Pancreas (tissue), 10 donors: ENCODE measurements at regions not wholly inside any gene's neighbourhood (a gene's known extent, or its start where the extent isn't known, plus 50 kb on each side); places are given as distances from the start of the nearest gene placed in this dataset.

Experiments used
- ATAC-seq, 4 donors: fragments of 200-7000 bp; cut with Tn5 transposase; one replicate each; pipeline versions ENCODE4 v1.8.0 to v1.9.1; 2020; ENCODE audit warnings: mild to moderate bottlenecking in 4 of 4, moderate library complexity in 4 of 4
- DNase-seq, 6 donors: peaks; one replicate each; pipeline ENCODE4 v3.0.0-alpha.2; 2020
- FAIRE-seq: peaks from 2 replicates; lab custom pipeline; 2012; peaks lifted over from hg19 to GRCh38; lab: Jason Lieb, UNC
- H3K27ac ChIP-seq, 4 donors: fragments of 200-600 bp; sonication (generic); 1 replicate in 3 of 4; 2 replicates in 1 of 4; pipeline versions ENCODE4 v1.5.0 to v1.8.0; 2020
- H3K27me3 ChIP-seq, 4 donors: fragments of 200-600 bp; one replicate each; pipeline ENCODE4 v1.8.0; 2021
- H3K36me3 ChIP-seq, 3 donors: fragments of 200-600 bp; sonication (generic) in 1 of 3; one replicate each; pipeline versions ENCODE4 v1.5.0 to v1.8.0; 2020 to 2021
- H3K4me1 ChIP-seq, 3 donors: fragments of 200-600 bp; one replicate each; pipeline ENCODE4 v1.8.0; 2021
- H3K4me3 ChIP-seq, 4 donors: fragments of 200-600 bp; sonication (generic) in 2 of 4; one replicate each; pipeline versions ENCODE4 v1.5.0 to v1.8.0; 2020 to 2021
- H3K9me3 ChIP-seq, 4 donors: fragments of 200-600 bp; one replicate each; pipeline ENCODE4 v1.8.0; 2021
- WGBS, 2 donors: extraction: QIAGEN DNeasy Blood & Tissue Kit; methylation state at CpG; one replicate each; pipeline ENCODE4 v1.1.7; 2013; 5-methylcytosine and 5-hydroxymethylcytosine counted together
- intact Hi-C, 3 donors: fragments of 100-400 bp; cut with DNase I; formaldehyde crosslinking; loops; one replicate each; pipeline versions ENCODE4 v1.11.1 to v1.14.2; 2022
- TF ChIP-seq, protein P1 (sequence below), 4 donors: fragments of 200-600 bp; sonication (generic) in 3 of 4; IDR thresholded peaks; one replicate each; pipeline versions ENCODE4 v1.5.0 to v1.8.0; 2021; ENCODE audit warnings: antibody characterized with exemption in 4 of 4
- donor health status: healthy with polysubstance abuse.
- donor health status: DM: no; HTN: no; CAD: no; lungs with moderate emphysema.
- donor health status: DM: no; HTN: no; CAD: no.
- donor health status: control.
- donor health status: control.
- donor health status: Bipolar disorder and iron deficiency.
- donor health status: DM: yes; HTN: yes; CAD: no.
- donor health status: DM: no; HTN: no; CAD: no.
- donor health status: DM: no; HTN: no; CAD: no.
- donor health status: DM: yes; HTN: yes; CAD: no.

DNA sequence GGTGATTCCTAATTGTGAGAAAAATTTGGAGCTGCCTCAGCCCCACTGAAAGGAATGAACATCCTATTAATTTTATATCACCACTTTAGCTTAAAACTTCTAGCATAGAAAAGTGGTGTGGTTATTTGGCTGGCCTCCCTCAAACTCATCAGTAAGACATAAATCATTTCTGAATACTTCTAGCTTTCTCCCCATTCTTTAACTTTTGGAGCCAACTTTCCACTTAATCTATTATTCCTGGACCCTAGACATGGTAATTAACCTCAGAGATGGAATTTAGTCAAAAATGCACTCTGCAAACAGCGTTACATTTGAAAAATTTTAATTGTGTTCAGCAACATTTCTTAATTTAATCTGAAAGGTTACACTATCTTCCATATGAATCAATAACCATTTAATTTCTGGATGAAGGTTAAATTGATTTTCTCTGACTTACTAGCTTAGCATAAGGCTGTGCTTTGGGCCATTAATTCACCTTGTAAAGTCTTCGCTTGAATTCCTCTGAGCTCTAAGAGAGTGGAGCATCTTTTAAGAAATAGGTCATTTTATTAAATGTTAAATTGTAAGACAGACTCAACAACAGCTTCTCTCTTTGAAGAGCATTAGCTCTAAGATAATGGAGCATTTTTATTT, 753.6 kb upstream of the STXBP6 start:
- intact Hi-C loops = no loop called here
- no peaks in the 10 kb centered on the region for H3K27me3 ChIP-seq
- ATAC-seq (no peak), FAIRE-seq (no peak), DNase-seq (no peak)
- TF ChIP-seq, protein P1, sequence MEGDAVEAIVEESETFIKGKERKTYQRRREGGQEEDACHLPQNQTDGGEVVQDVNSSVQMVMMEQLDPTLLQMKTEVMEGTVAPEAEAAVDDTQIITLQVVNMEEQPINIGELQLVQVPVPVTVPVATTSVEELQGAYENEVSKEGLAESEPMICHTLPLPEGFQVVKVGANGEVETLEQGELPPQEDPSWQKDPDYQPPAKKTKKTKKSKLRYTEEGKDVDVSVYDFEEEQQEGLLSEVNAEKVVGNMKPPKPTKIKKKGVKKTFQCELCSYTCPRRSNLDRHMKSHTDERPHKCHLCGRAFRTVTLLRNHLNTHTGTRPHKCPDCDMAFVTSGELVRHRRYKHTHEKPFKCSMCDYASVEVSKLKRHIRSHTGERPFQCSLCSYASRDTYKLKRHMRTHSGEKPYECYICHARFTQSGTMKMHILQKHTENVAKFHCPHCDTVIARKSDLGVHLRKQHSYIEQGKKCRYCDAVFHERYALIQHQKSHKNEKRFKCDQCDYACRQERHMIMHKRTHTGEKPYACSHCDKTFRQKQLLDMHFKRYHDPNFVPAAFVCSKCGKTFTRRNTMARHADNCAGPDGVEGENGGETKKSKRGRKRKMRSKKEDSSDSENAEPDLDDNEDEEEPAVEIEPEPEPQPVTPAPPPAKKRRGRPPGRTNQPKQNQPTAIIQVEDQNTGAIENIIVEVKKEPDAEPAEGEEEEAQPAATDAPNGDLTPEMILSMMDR (IDR thresholded peaks at IDR 0.05) = no peak
- H3K9me3 ChIP-seq = no peaks in the 10 kb centered on the region
- 54 to 59% methylated on average over 2 of the region's 2 CpGs for WGBS, 2 donors
- H3K4me1 ChIP-seq = no peaks in the 10 kb centered on the region
- no peak overlapping the region for H3K27ac ChIP-seq
- H3K4me3 ChIP-seq = no peak overlapping the region
- no peaks in the 10 kb centered on the region for H3K36me3 ChIP-seq

DNA sequence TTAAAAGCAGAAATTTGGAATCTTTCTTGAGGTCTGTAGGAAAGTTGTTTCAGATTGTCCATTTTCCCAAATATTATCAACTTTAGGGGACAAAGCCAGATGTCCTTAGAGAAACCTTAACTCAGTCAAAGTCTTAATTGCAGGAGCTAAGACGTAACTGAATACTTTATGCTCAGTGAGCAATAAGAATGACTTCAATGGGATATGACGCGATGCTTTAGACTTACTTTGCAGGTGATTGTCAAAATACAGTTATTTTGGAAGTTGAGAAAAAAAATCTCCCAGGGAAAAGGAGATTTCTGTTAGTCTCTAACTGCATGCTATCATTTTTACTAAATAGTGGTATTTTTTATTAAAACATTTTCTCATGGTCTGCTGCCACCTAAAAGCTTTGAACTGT, 750.9 kb upstream of the STXBP6 start:
- H3K4me3 ChIP-seq = no peak overlapping the region
- intact Hi-C loops = no loop called here
- H3K36me3 ChIP-seq = no peaks in the 10 kb centered on the region
- no peak for ATAC-seq
- no peak overlapping the region for H3K27ac ChIP-seq
- DNase-seq = no peak
- no peaks in the 10 kb centered on the region for H3K27me3 ChIP-seq
- H3K4me1 ChIP-seq = no peaks in the 10 kb centered on the region
- TF ChIP-seq, protein P1 (IDR thresholded peaks at IDR 0.05) = no peak
- FAIRE-seq = no peak
- no peaks in the 10 kb centered on the region for H3K9me3 ChIP-seq
- 64 to 72% methylated on average over 3 of the region's 3 CpGs for WGBS, 2 donors

DNA sequence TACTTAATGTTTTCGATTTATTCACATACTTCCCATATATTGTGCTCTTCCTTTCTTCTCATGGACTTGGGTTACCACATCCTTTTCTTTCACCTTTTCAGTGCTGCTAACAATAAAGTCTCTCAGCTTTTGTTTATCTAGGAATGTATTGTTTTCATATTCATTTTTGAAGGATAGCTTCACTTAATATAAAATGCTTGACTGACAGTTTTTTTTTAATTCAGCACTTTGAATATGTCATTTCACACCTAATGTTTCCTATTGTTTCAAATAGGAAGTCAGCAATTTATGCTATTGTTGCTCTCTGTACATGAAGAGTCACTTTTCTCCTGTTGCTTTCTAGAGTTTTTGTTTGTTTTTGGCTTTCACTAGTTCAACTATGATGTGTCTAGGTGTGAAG, 738.3 kb upstream of the STXBP6 start:
- no peak for ATAC-seq
- FAIRE-seq = no peak
- TF ChIP-seq, protein P1 (IDR thresholded peaks at IDR 0.05) = no peak
- DNase-seq = no peak
- no peaks in the 10 kb centered on the region for H3K4me1 ChIP-seq
- 51 to 82% methylated on average over 1 of the region's 1 CpG for WGBS, 2 donors
- H3K36me3 ChIP-seq = no peaks in the 10 kb centered on the region
- intact Hi-C loops = no loop called here
- H3K27ac ChIP-seq = no peak overlapping the region
- H3K4me3 ChIP-seq = no peak overlapping the region
- H3K9me3 ChIP-seq = no peaks in the 10 kb centered on the region
- H3K27me3 ChIP-seq = no peaks in the 10 kb centered on the region

DNA sequence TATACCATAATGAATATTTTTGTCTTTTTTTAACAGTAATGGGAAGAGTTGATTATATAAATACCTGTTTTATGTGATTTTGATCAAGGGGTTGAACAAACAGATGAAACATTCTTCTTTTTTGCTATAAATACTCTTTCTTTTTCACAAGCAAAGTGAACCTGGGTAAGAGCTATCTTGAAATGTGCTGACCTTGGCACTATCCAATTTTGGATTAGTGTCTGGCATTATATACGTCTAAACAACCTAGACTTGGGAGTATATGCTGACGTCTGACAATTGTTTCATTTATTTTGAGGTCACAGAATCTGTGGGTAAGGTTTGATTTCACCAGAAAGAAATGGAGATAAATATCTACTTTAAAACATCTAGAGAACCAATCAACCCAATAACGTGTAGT, 716.0 kb upstream of the STXBP6 start:
- Histone ChIP-seq H3K9me3 (no peaks in the 10 kb centered on the region), H3K36me3 (no peaks in the 10 kb centered on the region), H3K27ac (no peak overlapping the region), H3K27me3 (no peaks in the 10 kb centered on the region), H3K4me3 (no peak overlapping the region), H3K4me1 (no peaks in the 10 kb centered on the region)
- no peak for ATAC-seq
- TF ChIP-seq, protein P1 (IDR thresholded peaks at IDR 0.05) = no peak
- DNase-seq = no peak
- 47 to 56% methylated on average over 3 of the region's 3 CpGs for WGBS, 2 donors
- intact Hi-C loops = no loop called here
- FAIRE-seq = no peak

DNA sequence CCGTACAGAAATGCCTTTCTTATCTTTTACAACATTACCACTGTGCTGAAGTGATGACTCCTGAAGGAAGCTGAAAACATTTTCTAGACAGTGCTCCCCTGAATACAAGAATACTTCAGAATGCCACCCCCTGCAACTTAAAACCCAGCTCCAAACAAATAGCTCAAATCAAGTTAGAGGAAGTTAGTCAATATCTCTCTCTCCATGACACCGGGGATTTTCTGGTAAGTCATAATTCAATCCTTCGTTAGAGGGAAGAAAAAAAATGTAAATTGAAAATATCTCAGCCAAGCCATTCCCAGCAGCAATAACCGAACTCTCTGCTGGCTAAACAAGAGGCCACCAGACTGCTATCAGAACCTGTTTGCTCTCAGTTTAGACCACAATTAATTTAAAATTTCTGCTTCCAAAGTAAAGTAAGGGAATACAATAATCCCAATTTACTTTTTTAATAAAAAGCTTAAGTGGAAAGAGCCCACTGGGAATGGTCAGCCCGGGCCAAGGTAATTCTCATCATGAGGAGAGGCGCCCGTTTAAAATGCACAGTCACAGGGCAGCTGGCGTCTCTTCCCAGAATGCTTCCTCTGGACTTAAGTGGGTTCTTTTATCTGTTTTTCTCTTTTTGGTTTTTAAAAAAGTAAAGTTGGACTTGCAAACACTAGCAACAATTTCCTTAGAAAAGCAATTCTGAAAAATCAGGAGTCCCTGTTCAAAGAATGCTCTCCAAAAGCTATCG, 710.1 kb upstream of the STXBP6 start:
- Histone ChIP-seq H3K36me3 (no peaks in the 10 kb centered on the region), H3K27ac (no peak overlapping the region), H3K27me3 (no peaks in the 10 kb centered on the region), H3K4me3 (no peak overlapping the region), H3K4me1 (no peaks in the 10 kb centered on the region), H3K9me3 (no peaks in the 10 kb centered on the region)
- ATAC-seq (no peak), DNase-seq (no peak), FAIRE-seq (no peak)
- TF ChIP-seq, protein P1 (IDR thresholded peaks at IDR 0.05) = no peak
- WGBS, 2 donors = 57 to 72% methylated on average over 9 of the region's 9 CpGs
- intact Hi-C loops = no loop called here
